Cardiac septum (tissue), 1 donor: ENCODE measurements at regions not wholly inside any gene's neighbourhood (a gene's known extent, or its start where the extent isn't known, plus 50 kb on each side); places are given as distances from the start of the nearest gene placed in this dataset.
"Not testable (repeated sequence)": the region's sequence is repeated elsewhere in the genome, so short reads cannot be mapped to it uniquely, and the experiment has no call there.

Experiments used
- DNase-seq: peaks from one replicate; pipeline ENCODE4 v3.0.0-alpha.2; 2020; ENCODE audit warnings: low spot score
- intact Hi-C: fragments of 100-400 bp; cut with DNase I; formaldehyde crosslinking; loops from one replicate; pipeline ENCODE4 v1.14.0; 2022
- donor health status: DM: no; HTN: no; CAD: no.

- intact Hi-C loops, DNase-seq: not testable (repeated sequence)
Measured at GRCh38 chr16:18159185-18159584, 177.4 kb downstream of the NPIPA8 start.

GRCh38 chr16:18157854-18158253, 178.7 kb downstream of the NPIPA8 start:
- DNase-seq, intact Hi-C loops: not testable (repeated sequence)

DNA sequence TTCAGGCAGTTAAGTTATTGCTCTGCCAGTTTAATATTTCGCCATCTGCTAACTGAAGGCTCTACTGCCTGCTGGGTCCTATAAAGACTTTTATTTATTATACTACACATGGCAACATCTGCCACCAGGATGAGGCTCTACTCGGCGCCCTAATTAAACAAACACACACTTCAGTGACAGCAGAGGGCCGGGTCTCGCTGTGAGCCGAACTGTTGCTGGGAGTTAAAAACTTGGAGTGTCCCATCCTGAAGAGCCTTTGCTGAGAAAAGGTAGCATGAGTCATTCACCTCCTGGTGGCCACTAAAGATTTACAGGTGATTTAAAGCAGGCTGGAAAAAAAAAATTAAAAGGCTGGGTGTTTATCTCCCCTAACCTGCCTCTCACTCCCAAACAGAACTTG, 183.7 kb downstream of the NPIPA8 start:
- intact Hi-C loops, DNase-seq: not testable (repeated sequence)

GRCh38 chr16:18148132-18148531, 188.4 kb downstream of the NPIPA8 start:
- DNase-seq, intact Hi-C loops: not testable (repeated sequence)

DNA sequence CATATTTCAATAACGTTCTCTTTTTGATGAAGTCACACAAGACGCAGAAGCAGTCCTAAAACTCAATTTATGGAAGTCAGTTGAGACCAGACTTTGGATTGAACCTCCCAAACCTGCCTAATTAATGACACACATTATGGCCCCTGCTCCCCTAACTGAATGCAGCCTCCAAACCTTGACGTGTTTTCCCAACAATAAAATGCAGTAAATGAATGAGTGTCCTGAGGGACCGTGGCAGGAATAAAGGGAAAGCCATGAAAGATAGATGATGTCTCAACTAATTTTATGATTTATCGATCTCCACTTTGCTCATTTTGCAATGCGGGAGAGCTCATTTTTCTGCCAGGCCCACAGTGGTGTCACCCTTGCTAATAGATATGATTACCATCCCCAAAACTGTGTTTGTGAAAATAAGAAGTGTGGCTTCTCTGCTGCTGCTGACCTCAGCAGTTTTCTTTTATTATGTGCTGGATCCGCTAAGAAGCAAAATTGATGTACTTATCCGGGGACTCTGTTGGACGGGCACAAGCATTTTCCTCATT, 189.9 kb downstream of the NPIPA8 start:
- intact Hi-C loops: not testable (repeated sequence)

GRCh38 chr16:18142066-18142465, 194.5 kb downstream of the NPIPA8 start:
- intact Hi-C loops, DNase-seq: not testable (repeated sequence)

More for the DNA sequence above, 189.9 kb downstream of the NPIPA8 start:
- DNase-seq: not testable (repeated sequence)

- DNase-seq, intact Hi-C loops: not testable (repeated sequence)
Measured at GRCh38 chr16:18136288-18136687, 200.2 kb downstream of the NPIPA8 start.

- DNase-seq, intact Hi-C loops: not testable (repeated sequence)
Measured at GRCh38 chr16:18135024-18135423, 201.5 kb downstream of the NPIPA8 start.

DNA sequence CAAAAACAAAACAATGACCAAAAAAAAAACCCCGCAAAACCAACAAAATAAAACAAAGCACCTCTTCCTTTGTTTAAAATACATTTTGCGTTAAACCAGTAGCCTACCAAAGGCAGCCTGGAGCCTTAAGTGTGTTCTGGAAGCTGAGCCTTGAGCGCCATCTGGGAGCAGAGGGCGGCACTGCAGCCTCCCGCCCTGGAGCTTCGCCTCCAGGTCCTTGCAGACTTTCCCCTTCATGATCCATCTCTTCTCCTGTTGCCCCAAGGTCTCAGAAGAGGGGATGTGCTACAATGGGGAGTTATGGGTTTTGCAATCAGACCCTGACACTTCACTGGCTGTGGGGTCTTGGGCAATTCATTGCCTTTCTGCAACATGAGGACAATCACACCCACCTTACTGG, 204.9 kb downstream of the NPIPA8 start:
- DNase-seq, intact Hi-C loops: not testable (repeated sequence)

GRCh38 chr16:18130478-18131120, 205.9 kb downstream of the NPIPA8 start:
- intact Hi-C loops, DNase-seq: not testable (repeated sequence)

DNA sequence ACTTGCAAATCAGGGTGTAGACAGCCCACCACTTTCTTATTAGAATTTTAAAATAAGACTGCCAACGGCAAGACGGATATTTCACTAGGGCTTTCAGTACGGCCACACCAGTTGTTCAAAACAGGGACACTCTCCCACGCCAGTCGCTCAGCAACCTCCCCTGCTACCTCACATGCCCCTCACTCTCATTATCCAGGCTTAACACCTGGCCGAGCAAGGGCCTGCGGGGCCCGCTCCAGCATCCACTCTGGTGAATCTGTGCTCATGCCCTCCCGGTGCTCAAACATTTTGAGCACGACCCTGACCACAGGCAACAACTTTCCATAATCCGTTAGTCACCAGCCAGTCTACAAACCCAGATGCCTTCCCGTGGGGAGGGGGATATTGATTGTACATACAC, 209.5 kb downstream of the NPIPA8 start:
- intact Hi-C loops, DNase-seq: not testable (repeated sequence)

DNA sequence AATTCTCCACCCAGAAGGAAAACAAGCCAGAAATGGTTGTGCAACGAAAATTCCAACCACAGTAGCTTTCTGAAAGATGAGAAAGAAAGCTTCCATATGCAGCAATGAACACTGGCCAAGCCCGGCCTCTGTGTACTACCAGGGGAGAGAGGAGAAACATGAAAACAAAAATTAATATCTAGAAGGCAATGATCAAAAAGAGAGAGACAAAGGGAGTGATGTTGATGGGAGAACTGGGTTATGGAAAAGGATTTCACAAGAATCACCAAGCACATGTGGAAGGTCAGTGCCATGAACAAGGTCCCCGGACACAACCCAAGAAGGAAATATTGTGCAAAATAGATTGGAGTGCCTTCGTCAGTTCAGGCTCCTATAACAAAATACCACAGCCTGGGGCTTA, 217.4 kb downstream of the NPIPA8 start:
- intact Hi-C loops, DNase-seq: not testable (repeated sequence)

- DNase-seq, intact Hi-C loops: not testable (repeated sequence)
Measured at GRCh38 chr16:18118684-18119083, 217.9 kb downstream of the NPIPA8 start.

DNA sequence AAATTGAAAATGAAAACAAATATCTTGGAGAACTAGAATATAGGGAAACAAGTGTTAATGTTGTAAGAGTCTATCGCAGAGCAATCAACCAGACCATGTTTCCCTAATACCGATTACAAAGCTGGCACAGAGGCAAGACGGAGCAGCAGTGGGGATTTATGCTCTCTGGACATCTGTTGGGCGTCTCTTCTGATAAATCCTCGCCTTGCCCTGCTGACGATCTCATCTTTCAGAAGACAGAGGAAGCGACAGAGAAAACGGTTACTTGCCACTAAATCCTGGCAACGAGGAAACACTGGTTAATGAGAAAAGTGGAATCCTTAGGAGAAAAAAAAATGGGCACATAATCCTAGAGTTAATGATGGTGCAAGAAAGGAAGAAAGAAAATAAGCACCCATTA, 218.5 kb downstream of the NPIPA8 start:
- intact Hi-C loops: not testable (repeated sequence)

GRCh38 chr16:18104412-18104811, 232.1 kb downstream of the NPIPA8 start:
- intact Hi-C loops: not testable (repeated sequence)

More for the DNA sequence above, 218.5 kb downstream of the NPIPA8 start:
- DNase-seq: not testable (repeated sequence)

DNA sequence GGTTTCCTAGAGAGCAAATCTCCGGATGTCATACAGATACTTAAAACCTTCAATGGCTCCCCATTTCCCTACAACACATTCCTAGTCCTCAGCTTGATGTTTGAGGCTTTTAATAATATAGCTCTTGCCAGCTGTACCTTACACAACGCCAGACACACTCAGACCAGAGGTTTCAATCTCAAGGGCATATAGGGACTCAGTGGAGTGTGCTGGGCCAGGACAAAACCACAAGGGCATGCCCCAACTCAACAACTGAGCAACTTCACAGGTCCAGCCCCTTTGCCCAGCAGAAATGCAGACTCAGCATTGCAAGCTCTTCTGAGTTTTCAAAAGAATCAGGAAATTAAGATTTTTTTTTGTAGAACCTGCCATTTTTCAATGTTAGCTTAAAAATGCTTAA, 235.5 kb downstream of the NPIPA8 start:
- DNase-seq, intact Hi-C loops: not testable (repeated sequence)

More at GRCh38 chr16:18104412-18104811, 232.1 kb downstream of the NPIPA8 start:
- not testable (repeated sequence) for DNase-seq

- intact Hi-C loops, DNase-seq: not testable (repeated sequence)
Measured at GRCh38 chr16:18092605-18093004, 243.9 kb downstream of the NPIPA8 start.

- intact Hi-C loops, DNase-seq: not testable (repeated sequence)
Measured at GRCh38 chr16:18080658-18081363, 255.7 kb downstream of the NPIPA8 start.

- intact Hi-C loops: not testable (repeated sequence)
Measured at GRCh38 chr16:18077910-18078309, 258.6 kb downstream of the NPIPA8 start.

DNA sequence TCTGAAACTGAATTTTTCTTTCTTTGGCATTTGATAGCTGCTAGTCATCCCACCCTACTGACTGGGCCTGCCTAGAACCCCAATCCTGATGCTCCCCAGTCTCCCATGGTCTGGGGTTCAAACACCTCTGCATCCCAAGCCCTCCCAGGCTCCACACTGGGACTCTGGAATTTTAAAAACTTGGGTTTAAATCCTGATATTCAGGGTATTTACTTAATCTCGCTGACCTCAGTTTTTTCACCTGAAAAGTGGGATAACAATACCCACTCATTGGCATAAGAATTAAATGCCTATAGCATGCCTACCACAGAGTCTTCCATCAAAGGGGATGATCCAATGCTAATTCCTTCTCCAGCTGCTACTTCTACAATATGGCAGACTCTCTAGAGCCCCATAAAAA, 264.4 kb downstream of the NPIPA8 start:
- intact Hi-C loops: no loop called here
- no peak for DNase-seq

More at GRCh38 chr16:18077910-18078309, 258.6 kb downstream of the NPIPA8 start:
- DNase-seq: not testable (repeated sequence)
